DOHH2 (cell line): ENCODE measurements at regions not wholly inside any gene's neighbourhood (a gene's known extent, or its start where the extent isn't known, plus 50 kb on each side); places are given as distances from the start of the nearest gene placed in this dataset.

Experiments
- H3F3A ChIP-seq: fragments of 200-600 bp; sonication (generic), shearing (Covaris generic); 2 replicates; pipeline ENCODE4 v1.6.0; 2016; ENCODE audit warnings: antibody characterized with exemption, mild to moderate bottlenecking; ENCODE audit not compliant: control insufficient read depth, insufficient read depth
- H3K27ac ChIP-seq: fragments of 200-600 bp; sonication (generic); 2 replicates; pipeline ENCODE4 v1.5.1; 2014; ENCODE audit warnings: low read depth, mild to moderate bottlenecking, low read length, moderate library complexity
- H3K27me3 ChIP-seq: fragments of 200-600 bp; sonication (generic); 2 replicates; pipeline ENCODE4 v1.6.1; 2014; ENCODE audit warnings: mild to moderate bottlenecking, low read length, mixed read lengths; ENCODE audit not compliant: control insufficient read depth
- H3K36me3 ChIP-seq: fragments of 200-600 bp; sonication (generic); 2 replicates; pipeline ENCODE4 v1.6.1; 2014; ENCODE audit warnings: mild to moderate bottlenecking, low read length, moderate library complexity, mixed read lengths; ENCODE audit not compliant: control insufficient read depth
- H3K4me1 ChIP-seq: fragments of 200-600 bp; sonication (generic); 2 replicates; pipeline ENCODE4 v1.6.1; 2014; ENCODE audit warnings: mild to moderate bottlenecking, low read length, mixed read lengths; ENCODE audit not compliant: control insufficient read depth
- H3K4me2 ChIP-seq: fragments of 200-600 bp; sonication (generic); 2 replicates; pipeline ENCODE4 v1.6.0; 2014; ENCODE audit warnings: mild to moderate bottlenecking, low read length, moderate library complexity
- H3K4me3 ChIP-seq: fragments of 200-600 bp; sonication (generic); 2 replicates; pipeline ENCODE4 v1.5.1; 2014; ENCODE audit warnings: mild to moderate bottlenecking, low read length, mixed read lengths
- H3K79me2 ChIP-seq: fragments of 200-600 bp; sonication (generic); 2 replicates; pipeline ENCODE4 v1.6.1; 2014; ENCODE audit warnings: mild to moderate bottlenecking, low read length, mixed read lengths; ENCODE audit not compliant: control insufficient read depth
- H3K9me2 ChIP-seq: fragments of 200-600 bp; sonication (generic); replicated peaks from 2 replicates; pipeline ENCODE4 v1.6.1; 2014; ENCODE audit warnings: mild to moderate bottlenecking, low read length, mixed read lengths; ENCODE audit not compliant: control insufficient read depth
- H3K9me3 ChIP-seq: fragments of 200-600 bp; sonication (generic); 2 replicates; pipeline ENCODE4 v1.6.1; 2014; ENCODE audit warnings: antibody characterized with exemption, low read length, mixed read lengths; ENCODE audit not compliant: control insufficient read depth, insufficient read depth
- H4K20me1 ChIP-seq: fragments of 200-600 bp; sonication (generic); 2 replicates; pipeline ENCODE4 v1.6.0; 2014; ENCODE audit warnings: low read depth, mild to moderate bottlenecking, antibody characterized with exemption, low read length, moderate library complexity; ENCODE audit not compliant: control insufficient read depth, insufficient read depth
- CTCF ChIP-seq: fragments of 200-600 bp; sonication (generic); IDR thresholded peaks from one replicate; pipeline ENCODE4 v1.5.1; 2014; ENCODE audit warnings: antibody characterized with exemption, mild to moderate bottlenecking, low read depth, low read length; ENCODE audit not compliant: poor library complexity, severe bottlenecking
- EZH2phosphoT487 ChIP-seq: fragments of 200-600 bp; sonication (generic); IDR thresholded peaks from 2 replicates; pipeline ENCODE4 v1.6.1; 2017; ENCODE audit warnings: borderline replicate concordance, mild to moderate bottlenecking, antibody characterized with exemption, low read length, moderate library complexity, mixed read lengths

DNA sequence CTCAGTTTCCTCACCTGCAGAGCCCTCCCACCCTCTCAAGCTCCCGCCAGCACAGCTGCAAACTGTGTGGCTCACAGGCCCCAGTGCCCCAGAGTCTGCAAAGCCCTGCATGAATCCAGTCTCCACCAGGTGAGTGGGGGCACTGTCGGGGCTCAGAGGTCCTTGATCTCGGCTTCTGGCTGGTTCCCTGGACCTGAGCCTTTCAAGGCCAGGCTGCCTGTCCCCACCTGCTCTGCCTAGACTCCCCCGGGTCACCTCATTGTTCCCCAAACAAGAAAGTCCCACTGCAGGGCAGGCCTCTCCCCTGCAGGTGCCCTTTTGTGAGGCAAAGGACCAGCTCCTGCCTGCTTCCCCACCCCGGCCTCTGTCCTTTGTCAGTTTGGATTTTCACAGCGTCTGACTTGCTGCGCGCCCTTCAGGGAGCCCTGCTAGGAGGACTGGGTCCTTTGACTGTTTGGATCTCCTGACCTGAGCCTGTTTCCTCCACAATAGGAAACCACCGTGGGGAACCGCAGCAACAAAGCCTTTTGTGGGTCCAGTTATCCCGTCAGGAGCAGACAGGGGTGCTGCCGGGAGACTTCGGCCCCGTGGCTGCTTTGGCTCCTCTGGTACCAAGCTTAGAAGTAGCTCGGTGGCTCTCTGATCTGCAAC, 200.5 kb upstream of the HDAC4 start:
- no peak overlapping the region for H3K4me3 ChIP-seq
- H3K9me2 ChIP-seq = no peaks in the 10 kb centered on the region
- H3K9me3 ChIP-seq = no peaks in the 10 kb centered on the region
- H3F3A ChIP-seq = no peaks in the 10 kb centered on the region
- no peaks in the 10 kb centered on the region for H3K36me3 ChIP-seq
- no peak overlapping the region for H3K27ac ChIP-seq
- no peaks in the 10 kb centered on the region for H3K4me1 ChIP-seq
- H3K27me3 ChIP-seq = no peaks in the 10 kb centered on the region
- H4K20me1 ChIP-seq = no peaks in the 10 kb centered on the region
- TF ChIP-seq EZH2phosphoT487 (no peak), CTCF (no peak)
- H3K79me2 ChIP-seq = no peaks in the 10 kb centered on the region
- H3K4me2 ChIP-seq = no peak overlapping the region

GRCh38 chr2:239600650-239601049, 199.8 kb upstream of the HDAC4 start:
- H3K27ac ChIP-seq = no peak overlapping the region
- H4K20me1 ChIP-seq = no peaks in the 10 kb centered on the region
- H3K36me3 ChIP-seq = no peaks in the 10 kb centered on the region
- H3K4me1 ChIP-seq = no peaks in the 10 kb centered on the region
- no peaks in the 10 kb centered on the region for H3F3A ChIP-seq
- H3K4me3 ChIP-seq = no peak overlapping the region
- no peaks in the 10 kb centered on the region for H3K79me2 ChIP-seq
- TF ChIP-seq CTCF (no peak), EZH2phosphoT487 (no peak)
- H3K27me3 ChIP-seq = no peaks in the 10 kb centered on the region
- no peaks in the 10 kb centered on the region for H3K9me2 ChIP-seq
- no peaks in the 10 kb centered on the region for H3K9me3 ChIP-seq
- H3K4me2 ChIP-seq = no peak overlapping the region

DNA sequence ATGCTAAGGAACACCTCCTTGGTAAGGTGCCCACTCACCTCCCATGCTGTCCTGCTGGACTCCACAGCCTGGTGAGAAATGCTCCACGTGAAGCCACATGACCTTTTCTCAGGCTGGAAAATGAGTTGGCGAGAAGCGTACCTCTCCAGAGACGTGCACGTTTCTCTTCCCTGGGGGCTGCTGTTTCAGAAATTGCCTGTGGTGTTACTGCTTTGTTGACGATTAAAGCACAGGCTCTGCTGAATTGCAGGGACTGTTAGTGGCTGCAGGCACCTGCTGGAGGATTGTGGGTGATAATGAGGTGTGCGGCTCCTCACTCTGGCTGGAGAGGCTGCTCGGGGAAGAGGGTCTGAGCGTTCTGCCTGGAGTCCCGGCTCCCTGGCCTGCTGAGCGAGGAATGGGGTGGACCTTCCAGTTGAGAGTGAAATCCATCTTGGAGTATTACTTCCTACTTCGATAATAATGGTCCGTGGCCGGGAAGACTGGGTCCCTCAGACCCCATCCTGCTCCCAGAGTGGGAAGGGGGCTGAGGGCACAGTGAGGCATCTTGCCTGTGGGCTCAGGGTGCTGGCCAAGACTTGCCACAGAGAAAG, 199.3 kb upstream of the HDAC4 start:
- Histone ChIP-seq H3K36me3 (no peaks in the 10 kb centered on the region), H4K20me1 (no peaks in the 10 kb centered on the region), H3K4me1 (no peaks in the 10 kb centered on the region), H3K4me2 (no peak overlapping the region), H3K9me3 (no peaks in the 10 kb centered on the region), H3K9me2 (no peaks in the 10 kb centered on the region), H3F3A (no peaks in the 10 kb centered on the region), H3K4me3 (no peak overlapping the region), H3K27ac (no peak overlapping the region), H3K27me3 (no peaks in the 10 kb centered on the region), H3K79me2 (no peaks in the 10 kb centered on the region)
- no peak for TF ChIP-seq CTCF
- no peak for TF ChIP-seq EZH2phosphoT487
